ACC112 (cell line): ENCODE measurements at regions not wholly inside any gene's neighbourhood (a gene's known extent, or its start where the extent isn't known, plus 50 kb on each side); places are given as distances from the start of the nearest gene placed in this dataset.
"Not testable (repeated sequence)": the region's sequence is repeated elsewhere in the genome, so short reads cannot be mapped to it uniquely, and the experiment has no call there.

Source experiments
- H2AFZ ChIP-seq: fragments of 200-600 bp; sonication (generic); one replicate; pipeline ENCODE4 v1.6.0; 2017; ENCODE audit warnings: antibody characterized with exemption, low read length; ENCODE audit not compliant: unreplicated experiment
- H3K27ac ChIP-seq: fragments of 200-600 bp; sonication (generic); 2 replicates; pipeline ENCODE4 v1.5.1; 2014; ENCODE audit warnings: low read depth, mild to moderate bottlenecking, antibody characterized with exemption, low read length, moderate library complexity
- H3K27me3 ChIP-seq: fragments of 200-600 bp; sonication (generic); 2 replicates; pipeline ENCODE4 v1.6.1; 2014; ENCODE audit warnings: mild to moderate bottlenecking, antibody characterized with exemption, low read length, moderate library complexity, mixed read lengths; ENCODE audit not compliant: insufficient read depth
- H3K36me3 ChIP-seq: fragments of 200-600 bp; sonication (generic); 2 replicates; pipeline ENCODE4 v1.6.1; 2016; ENCODE audit warnings: mild to moderate bottlenecking, antibody characterized with exemption, low read length, moderate library complexity, mixed read lengths; ENCODE audit not compliant: insufficient read depth
- H3K4me1 ChIP-seq: fragments of 200-600 bp; sonication (generic); one replicate; pipeline ENCODE4 v1.6.1; 2016; ENCODE audit warnings: low read length, mixed read lengths; ENCODE audit not compliant: insufficient read depth, unreplicated experiment, control insufficient read depth
- H3K4me3 ChIP-seq: fragments of 200-600 bp; sonication (generic); 2 replicates; pipeline ENCODE4 v1.5.1; 2014; ENCODE audit warnings: mild to moderate bottlenecking, low read depth, low read length
- H3K79me2 ChIP-seq: fragments of 200-600 bp; sonication (generic); one replicate; pipeline ENCODE4 v1.6.0; 2016; ENCODE audit warnings: low read length; ENCODE audit not compliant: control insufficient read depth, unreplicated experiment, insufficient read depth

DNA sequence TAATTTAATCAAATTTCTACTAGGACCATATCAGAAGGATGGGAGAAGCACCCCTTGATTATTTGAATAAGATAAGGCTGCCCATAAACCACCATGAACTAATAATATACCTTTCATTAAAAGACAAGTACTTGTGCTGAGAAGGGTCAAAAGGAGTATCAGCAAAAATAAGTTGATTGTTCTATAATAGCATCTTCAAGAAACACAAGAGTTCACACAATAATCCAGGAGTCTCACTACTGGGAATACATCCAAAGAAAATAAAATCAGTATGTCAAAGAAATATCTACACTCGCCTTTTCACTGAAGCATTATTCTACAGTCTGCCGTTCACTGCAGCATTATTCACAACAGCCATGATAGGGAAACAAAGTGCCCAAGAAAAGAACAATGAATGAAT is 1310.1 kb upstream of the PCDH9 start:
- no peaks in the 10 kb centered on the region for H3K4me1 ChIP-seq

GRCh38 chr13:68535329-68535728 is 1305.2 kb upstream of the PCDH9 start:
- Histone ChIP-seq H3K36me3 (no peaks in the 10 kb centered on the region), H3K79me2 (no peaks in the 10 kb centered on the region), H3K4me1 (no peaks in the 10 kb centered on the region), H3K4me3 (no peak overlapping the region; the same call in 1 of the 2 replicates), H2AFZ (no peak overlapping the region), H3K27ac (no peak overlapping the region), H3K27me3 (no peaks in the 10 kb centered on the region)

More for the DNA sequence above, 1310.1 kb upstream of the PCDH9 start:
- no peak overlapping the region for H3K4me3 ChIP-seq
- no peaks in the 10 kb centered on the region for H3K79me2 ChIP-seq
- no peak overlapping the region for H2AFZ ChIP-seq
- H3K36me3 ChIP-seq = no peaks in the 10 kb centered on the region
- no peaks in the 10 kb centered on the region for H3K27me3 ChIP-seq
- H3K27ac ChIP-seq = no peak overlapping the region

GRCh38 chr13:68527167-68527566 is 1297.0 kb upstream of the PCDH9 start:
- not testable (repeated sequence) for H3K79me2 ChIP-seq, H3K4me3 ChIP-seq, H2AFZ ChIP-seq, H3K27me3 ChIP-seq, H3K36me3 ChIP-seq, H3K4me1 ChIP-seq, H3K27ac ChIP-seq

GRCh38 chr13:68523838-68524424 is 1293.8 kb upstream of the PCDH9 start:
- H3K79me2 ChIP-seq = no peaks in the 10 kb centered on the region
- H3K27ac ChIP-seq = no peak overlapping the region
- no peaks in the 10 kb centered on the region for H3K4me1 ChIP-seq
- no peaks in the 10 kb centered on the region for H3K27me3 ChIP-seq
- H2AFZ ChIP-seq = no peak overlapping the region
- H3K4me3 ChIP-seq = no peak overlapping the region
- no peaks in the 10 kb centered on the region for H3K36me3 ChIP-seq

- Histone ChIP-seq H3K27ac (no peak overlapping the region), H3K4me3 (no peak overlapping the region), H3K4me1 (no peaks in the 10 kb centered on the region), H2AFZ (no peak overlapping the region), H3K36me3 (no peaks in the 10 kb centered on the region), H3K27me3 (no peaks in the 10 kb centered on the region), H3K79me2 (no peaks in the 10 kb centered on the region)
These were observed 1292.0 kb upstream of the PCDH9 start for GRCh38 chr13:68522184-68522583.

- Histone ChIP-seq H2AFZ (no peak overlapping the region), H3K79me2 (no peaks in the 10 kb centered on the region), H3K4me1 (no peaks in the 10 kb centered on the region), H3K36me3 (no peaks in the 10 kb centered on the region), H3K27me3 (no peaks in the 10 kb centered on the region), H3K27ac (no peak overlapping the region), H3K4me3 (no peak overlapping the region)
These were observed 1279.8 kb upstream of the PCDH9 start for GRCh38 chr13:68509734-68510621.

- Histone ChIP-seq H3K4me1 (no peaks in the 10 kb centered on the region), H3K79me2 (no peaks in the 10 kb centered on the region), H3K4me3 (no peak overlapping the region), H2AFZ (no peak overlapping the region), H3K27ac (no peak overlapping the region), H3K27me3 (no peaks in the 10 kb centered on the region), H3K36me3 (no peaks in the 10 kb centered on the region)
These were observed 1276.9 kb upstream of the PCDH9 start for GRCh38 chr13:68506888-68507551.

DNA sequence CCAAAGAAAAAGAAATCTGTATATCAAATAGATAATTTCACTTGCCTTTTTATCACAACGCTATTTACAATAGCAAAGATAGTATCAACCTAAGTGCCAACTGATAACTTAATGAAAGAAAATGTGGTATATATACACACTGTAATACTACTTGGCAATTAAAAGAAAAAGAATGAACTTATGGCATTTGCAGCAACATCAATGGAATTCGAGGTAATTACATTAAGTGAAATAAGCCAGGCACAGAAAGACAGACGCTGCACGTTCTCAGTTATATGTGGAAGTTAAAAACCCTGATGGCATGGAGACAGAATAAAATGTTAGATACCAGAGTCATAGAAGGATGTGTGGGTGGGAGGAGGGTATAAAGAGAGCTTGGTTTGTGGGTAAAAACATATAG is 1260.5 kb upstream of the PCDH9 start:
- Histone ChIP-seq H2AFZ (no peak overlapping the region), H3K27me3 (no peaks in the 10 kb centered on the region), H3K27ac (no peak overlapping the region), H3K4me1 (no peaks in the 10 kb centered on the region), H3K36me3 (no peaks in the 10 kb centered on the region), H3K79me2 (no peaks in the 10 kb centered on the region), H3K4me3 (no peak overlapping the region)

DNA sequence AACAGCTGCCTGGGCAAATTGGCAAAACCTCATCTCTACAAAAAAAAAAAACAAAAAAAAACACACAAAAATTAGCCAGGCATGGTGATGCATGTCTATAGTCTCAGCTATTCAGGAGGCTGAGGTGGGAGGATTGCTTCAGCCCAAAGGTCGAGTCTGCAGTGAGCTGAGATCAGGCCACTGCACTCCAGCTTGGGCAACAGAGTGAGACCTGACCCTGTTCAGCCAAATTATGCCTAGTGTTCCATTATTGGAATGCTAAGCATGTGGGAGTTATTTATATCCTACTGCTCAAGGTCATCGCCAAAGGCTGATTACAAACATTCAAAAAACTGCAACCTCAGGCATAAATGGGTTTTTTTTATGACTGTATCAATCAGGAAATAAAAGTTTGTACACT is 1251.0 kb upstream of the PCDH9 start:
- Histone ChIP-seq H2AFZ (no peak overlapping the region), H3K27me3 (no peaks in the 10 kb centered on the region), H3K4me3 (no peak overlapping the region)

GRCh38 chr13:68473834-68474326 is 1243.7 kb upstream of the PCDH9 start:
- H3K4me1 ChIP-seq = no peaks in the 10 kb centered on the region
- no peak overlapping the region for H2AFZ ChIP-seq

More for the DNA sequence above, 1251.0 kb upstream of the PCDH9 start:
- Histone ChIP-seq H3K79me2 (no peaks in the 10 kb centered on the region), H3K27ac (no peak overlapping the region), H3K4me1 (no peaks in the 10 kb centered on the region), H3K36me3 (no peaks in the 10 kb centered on the region)

More at GRCh38 chr13:68473834-68474326, 1243.7 kb upstream of the PCDH9 start:
- Histone ChIP-seq H3K36me3 (no peaks in the 10 kb centered on the region), H3K27ac (no peak overlapping the region), H3K4me3 (no peak overlapping the region), H3K27me3 (no peaks in the 10 kb centered on the region), H3K79me2 (no peaks in the 10 kb centered on the region)
